Right lobe of liver (tissue), 6 donors: ENCODE measurements at regions not wholly inside any gene's neighbourhood (a gene's known extent, or its start where the extent isn't known, plus 50 kb on each side); places are given as distances from the start of the nearest gene placed in this dataset.

Experiments used
- ATAC-seq, 4 donors: fragments of 200-7000 bp; cut with Tn5 transposase; one replicate each; pipeline ENCODE4 v1.9.1; 2020; ENCODE audit warnings: mild to moderate bottlenecking in 4 of 4, moderate library complexity in 4 of 4
- DNase-seq, 3 donors: peaks; one replicate each; pipeline ENCODE4 v3.0.0-alpha.2; 2020
- H3K27ac ChIP-seq, 3 donors: fragments of 200-600 bp; one replicate each; pipeline ENCODE4 v1.8.0; 2022
- H3K27me3 ChIP-seq, 2 donors: fragments of 200-600 bp; one replicate each; pipeline ENCODE4 v1.8.0; 2022
- H3K36me3 ChIP-seq, 4 donors: fragments of 200-600 bp; sonication (generic) in 1 of 4; one replicate each; pipeline versions ENCODE4 v1.5.1 to v1.8.0; 2017 to 2022; ENCODE audit warnings: control low read depth in 1 of 4
- H3K4me1 ChIP-seq, 4 donors: fragments of 200-600 bp; sonication (generic) in 1 of 4; one replicate each; pipeline versions ENCODE4 v1.5.1 to v1.8.0; 2017 to 2022; ENCODE audit warnings: control low read depth in 1 of 4
- H3K4me3 ChIP-seq, 3 donors: fragments of 200-600 bp; one replicate each; pipeline ENCODE4 v1.8.0; 2022
- H3K9me3 ChIP-seq, 4 donors: fragments of 200-600 bp; sonication (generic) in 1 of 4; one replicate each; pipeline versions ENCODE4 v1.5.1 to v1.8.0; 2017 to 2022; ENCODE audit warnings: control low read depth in 1 of 4
- POLR2A ChIP-seq: fragments of 450-650 bp; IDR thresholded peaks from one replicate; pipeline ENCODE4 v1.6.1; 2017; ENCODE audit warnings: antibody characterized with exemption, mild to moderate bottlenecking
- WGBS: methylation state at CpG from one replicate; pipeline ENCODE4 v1.1.6; 2018; ENCODE audit warnings: low coverage, low lambda C conversion rate; ENCODE audit not compliant: insufficient coverage; ENCODE audit errors: missing lambda C conversion rate; 5-methylcytosine and 5-hydroxymethylcytosine counted together
- intact Hi-C, 2 donors: fragments of 100-400 bp; cut with DNase I; formaldehyde crosslinking; loops; one replicate each; pipeline versions ENCODE4 v1.11.2 to v1.14.1; 2022
- TF ChIP-seq, protein P1 (sequence below), 4 donors: fragments of 200-600 bp in 3 of 4; fragments of 450-650 bp in 1 of 4; IDR thresholded peaks; one replicate each; pipeline versions ENCODE4 v1.5.1 to v1.8.0; 2016 to 2022; ENCODE audit warnings: antibody characterized with exemption in 4 of 4, mild to moderate bottlenecking in 2 of 4
- donor health status: DM: no; HTN: yes; CAD: no.
- donor health status: DM: no; HTN: no; CAD: no.
- donor health status: DM: no; HTN: no; CAD: no.
- donor health status: DM: no; HTN: yes; CAD: no.
- donor health status: DM: no; HTN: yes; CAD: no.

DNA sequence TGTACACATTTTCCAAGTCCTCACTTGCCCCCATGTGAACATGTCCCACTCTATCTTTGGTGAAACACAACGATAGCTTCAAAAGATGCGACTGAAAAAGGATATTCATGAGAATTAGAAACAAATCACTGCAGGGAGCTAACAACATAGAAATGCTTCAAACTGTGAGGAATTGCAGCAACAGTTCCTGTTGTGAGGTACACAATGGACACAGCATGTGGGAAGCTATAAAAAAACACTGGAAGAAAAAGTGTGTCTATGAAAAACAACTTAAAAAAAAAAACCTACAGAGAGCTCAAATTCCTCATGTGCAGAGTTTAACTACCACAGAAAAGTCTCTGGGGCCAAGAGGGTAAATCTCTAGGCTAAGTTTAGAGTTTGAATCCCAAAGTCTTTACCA, 51.6 kb upstream of the BLTP1 start:
- WGBS: 20% methylated on average over 2 of the region's 2 CpGs
- no peak overlapping the region for H3K4me3 ChIP-seq
- intact Hi-C loops: no loop called here

DNA sequence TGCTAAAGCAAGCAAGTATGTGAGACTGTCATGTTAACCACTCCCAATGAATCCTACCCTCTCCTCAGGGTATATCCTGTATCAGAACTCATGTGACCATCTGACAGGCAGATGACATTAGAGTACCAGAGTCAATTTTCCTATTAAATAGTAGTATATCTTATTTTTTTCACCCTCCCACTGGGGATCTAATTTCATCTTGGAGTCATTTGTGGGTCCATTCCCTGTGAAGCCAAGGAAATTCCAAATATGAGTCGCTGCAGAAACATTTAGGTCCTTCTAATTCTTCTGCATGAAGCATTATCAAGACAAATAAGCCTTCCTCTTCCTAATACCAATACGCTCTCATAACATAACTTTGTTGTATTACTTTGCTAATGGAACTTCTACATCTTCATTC, 52.2 kb upstream of the BLTP1 start:
- H3K4me1 ChIP-seq: no peaks in the 10 kb centered on the region
- intact Hi-C loops: no loop called here
- H3K36me3 ChIP-seq: no peaks in the 10 kb centered on the region
- H3K9me3 ChIP-seq: no peaks in the 10 kb centered on the region
- no peak overlapping the region for H3K27ac ChIP-seq
- no peaks in the 10 kb centered on the region for H3K27me3 ChIP-seq
- DNase-seq (no peak), ATAC-seq (no peak)
- TF ChIP-seq POLR2A: no peak
- TF ChIP-seq, protein P1, sequence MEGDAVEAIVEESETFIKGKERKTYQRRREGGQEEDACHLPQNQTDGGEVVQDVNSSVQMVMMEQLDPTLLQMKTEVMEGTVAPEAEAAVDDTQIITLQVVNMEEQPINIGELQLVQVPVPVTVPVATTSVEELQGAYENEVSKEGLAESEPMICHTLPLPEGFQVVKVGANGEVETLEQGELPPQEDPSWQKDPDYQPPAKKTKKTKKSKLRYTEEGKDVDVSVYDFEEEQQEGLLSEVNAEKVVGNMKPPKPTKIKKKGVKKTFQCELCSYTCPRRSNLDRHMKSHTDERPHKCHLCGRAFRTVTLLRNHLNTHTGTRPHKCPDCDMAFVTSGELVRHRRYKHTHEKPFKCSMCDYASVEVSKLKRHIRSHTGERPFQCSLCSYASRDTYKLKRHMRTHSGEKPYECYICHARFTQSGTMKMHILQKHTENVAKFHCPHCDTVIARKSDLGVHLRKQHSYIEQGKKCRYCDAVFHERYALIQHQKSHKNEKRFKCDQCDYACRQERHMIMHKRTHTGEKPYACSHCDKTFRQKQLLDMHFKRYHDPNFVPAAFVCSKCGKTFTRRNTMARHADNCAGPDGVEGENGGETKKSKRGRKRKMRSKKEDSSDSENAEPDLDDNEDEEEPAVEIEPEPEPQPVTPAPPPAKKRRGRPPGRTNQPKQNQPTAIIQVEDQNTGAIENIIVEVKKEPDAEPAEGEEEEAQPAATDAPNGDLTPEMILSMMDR (IDR thresholded peaks at IDR 0.05): no peak
- no peak overlapping the region for H3K4me3 ChIP-seq
- WGBS: 70% methylated on average over 2 of the region's 2 CpGs

More for the DNA sequence above, 51.6 kb upstream of the BLTP1 start:
- DNase-seq (no peak), ATAC-seq (no peak)
- H3K27me3 ChIP-seq: no peaks in the 10 kb centered on the region
- H3K27ac ChIP-seq: no peak overlapping the region
- H3K36me3 ChIP-seq: no peaks in the 10 kb centered on the region
- no peaks in the 10 kb centered on the region for H3K4me1 ChIP-seq
- H3K9me3 ChIP-seq: no peaks in the 10 kb centered on the region
- TF ChIP-seq, protein P1 (IDR thresholded peaks at IDR 0.05): no peak
- TF ChIP-seq POLR2A: no peak

DNA sequence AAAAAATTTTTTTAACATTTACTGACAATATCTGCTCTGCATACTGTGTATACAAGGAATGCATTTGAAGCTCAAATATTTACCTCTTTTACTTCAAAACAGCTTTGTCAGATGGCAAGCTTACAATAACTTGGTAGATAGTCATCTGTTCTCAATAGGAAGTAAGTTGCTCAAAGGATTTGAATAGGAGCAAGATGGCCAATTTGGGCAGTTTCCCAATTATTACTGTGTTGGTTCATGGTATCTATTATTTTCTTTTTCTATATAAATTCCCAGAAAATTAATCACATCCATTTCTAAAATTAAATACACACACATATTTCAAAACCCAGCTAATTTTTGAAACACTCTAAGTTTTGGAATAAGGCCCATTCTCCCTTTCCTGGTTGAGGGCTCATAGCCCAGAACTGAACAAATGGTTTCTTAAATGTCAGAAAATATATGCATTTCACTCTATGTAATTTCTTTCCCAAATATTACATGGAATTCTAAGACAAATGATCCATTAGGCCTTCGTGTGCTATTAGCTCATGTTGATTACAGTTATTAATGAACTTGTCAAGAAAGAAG, 60.2 kb upstream of the BLTP1 start:
- H3K4me3 ChIP-seq: no peak overlapping the region
- DNase-seq: no peak
- no peak overlapping the region for H3K27ac ChIP-seq
- ATAC-seq: no peak
- H3K36me3 ChIP-seq: no peaks in the 10 kb centered on the region
- H3K27me3 ChIP-seq: no peaks in the 10 kb centered on the region
- H3K9me3 ChIP-seq: no peaks in the 10 kb centered on the region
- WGBS: 21% methylated on average over 1 of the region's 1 CpG
- TF ChIP-seq, protein P1 (IDR thresholded peaks at IDR 0.05): no peak
- intact Hi-C loops: no loop called here
- H3K4me1 ChIP-seq: no peaks in the 10 kb centered on the region

DNA sequence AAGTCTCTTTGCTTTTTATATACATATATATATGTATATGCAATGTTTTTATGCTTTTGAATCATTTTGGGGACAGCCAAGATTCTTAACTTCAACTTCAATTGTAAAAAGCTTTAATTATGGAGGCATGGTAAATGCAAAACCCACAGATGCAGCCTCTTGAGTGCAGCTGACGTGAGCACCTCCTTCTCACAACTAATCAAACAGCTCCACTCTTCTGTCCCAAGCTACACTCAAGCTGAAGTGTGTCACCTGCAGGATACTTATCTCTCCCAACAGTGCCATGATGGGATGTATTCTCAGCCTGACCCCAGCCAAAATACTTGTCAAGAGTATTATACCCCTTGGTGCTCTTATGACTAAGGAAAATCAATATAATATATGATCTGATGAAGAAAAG, 60.7 kb upstream of the BLTP1 start:
- H3K9me3 ChIP-seq: no peaks in the 10 kb centered on the region
- no peak overlapping the region for H3K27ac ChIP-seq
- no peak for DNase-seq
- no peak for TF ChIP-seq POLR2A
- H3K36me3 ChIP-seq: no peaks in the 10 kb centered on the region
- no peaks in the 10 kb centered on the region for H3K4me1 ChIP-seq
- no peaks in the 10 kb centered on the region for H3K27me3 ChIP-seq
- ATAC-seq: no peak
- 67% methylated on average over 1 of the region's 1 CpG for WGBS
- intact Hi-C loops: no loop called here
- no peak overlapping the region for H3K4me3 ChIP-seq

DNA sequence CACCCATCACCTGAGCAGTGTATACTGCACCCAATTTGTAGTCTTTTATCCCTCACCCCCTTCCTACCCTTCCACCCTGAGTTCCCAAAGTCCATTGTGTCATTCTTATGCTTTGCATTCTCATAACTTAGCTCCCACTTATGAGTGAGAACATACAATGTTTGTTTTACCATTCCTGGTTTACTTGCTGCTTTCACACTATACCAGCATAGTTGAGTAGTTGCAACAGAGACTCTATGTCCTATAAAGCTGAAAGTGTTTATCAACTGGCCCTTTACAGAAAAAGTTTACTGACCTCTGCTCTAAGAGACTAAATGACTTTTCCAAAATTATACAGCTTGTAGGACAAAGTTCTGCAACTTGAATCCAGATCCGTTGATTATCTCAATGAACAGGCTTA, 61.1 kb upstream of the BLTP1 start:
- ATAC-seq (no peak), DNase-seq (no peak)
- Histone ChIP-seq H3K4me1 (no peaks in the 10 kb centered on the region), H3K4me3 (no peak overlapping the region), H3K27me3 (no peaks in the 10 kb centered on the region), H3K36me3 (no peaks in the 10 kb centered on the region), H3K27ac (no peak overlapping the region), H3K9me3 (no peaks in the 10 kb centered on the region)
- intact Hi-C loops: no loop called here
- 71% methylated on average over 1 of the region's 1 CpG for WGBS
- TF ChIP-seq, protein P1 (IDR thresholded peaks at IDR 0.05): no peak
- TF ChIP-seq POLR2A: no peak
